ENCODE measurements at regions not wholly inside any gene's neighbourhood (a gene's known extent, or its start where the extent isn't known, plus 50 kb on each side); places are given as distances from the start of the nearest gene placed in this dataset.
"Not testable (repeated sequence)": the region's sequence is repeated elsewhere in the genome, so short reads cannot be mapped to it uniquely, and the experiment has no call there.

DNA sequence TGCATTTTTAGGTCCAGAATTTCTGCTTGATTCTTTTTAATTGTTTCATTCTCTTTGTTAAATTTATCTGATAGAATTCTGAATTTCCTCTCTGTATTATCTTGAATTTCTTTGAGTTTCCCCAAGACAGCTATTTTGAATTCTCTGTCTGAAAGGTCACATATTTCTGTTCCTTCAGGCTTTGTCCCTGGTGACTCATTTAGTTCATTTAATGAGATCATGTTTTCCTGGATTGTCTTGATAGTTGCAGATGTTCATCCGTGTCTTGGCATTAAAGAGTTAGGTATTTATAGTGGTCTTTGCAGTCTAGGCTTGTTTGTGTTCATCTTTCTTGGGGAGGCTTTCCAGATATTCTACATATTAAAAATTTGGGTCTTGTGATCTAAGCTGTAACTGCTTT lies 694.8 kb upstream of the CCDC179 start:
- no peak for DNase-seq (ENCODE audit: low spot score)

DNA sequence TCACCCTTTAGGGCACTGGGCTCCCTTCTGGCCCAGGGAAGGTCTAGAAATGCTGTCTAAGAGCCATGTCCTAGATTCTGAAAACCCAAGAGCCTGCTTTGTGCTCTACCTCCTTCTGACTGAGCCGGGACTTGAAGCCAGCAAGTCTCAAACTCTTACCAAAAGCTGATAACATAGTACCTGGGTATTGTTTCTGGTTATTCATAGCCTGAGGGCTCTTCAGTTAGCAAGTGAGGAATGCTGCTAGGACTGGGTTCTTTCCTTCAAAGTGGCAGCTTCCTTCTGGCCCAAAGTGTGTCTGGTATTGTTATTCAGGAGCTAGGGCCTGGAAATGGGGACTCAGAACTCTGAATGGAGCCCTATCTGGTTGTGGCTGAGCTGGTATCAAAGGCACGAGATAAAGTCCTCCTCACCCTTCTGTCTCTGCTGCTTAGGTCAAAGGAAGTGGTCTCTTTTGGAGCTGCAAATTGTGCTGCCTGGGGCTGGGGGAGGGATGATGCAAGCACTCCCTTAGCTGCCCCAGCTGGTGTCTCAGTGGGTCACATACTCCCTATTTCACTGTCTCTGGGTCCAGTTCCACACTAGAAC lies 696.0 kb upstream of the CCDC179 start:
- no peak for DNase-seq (ENCODE audit: low spot score)

DNA sequence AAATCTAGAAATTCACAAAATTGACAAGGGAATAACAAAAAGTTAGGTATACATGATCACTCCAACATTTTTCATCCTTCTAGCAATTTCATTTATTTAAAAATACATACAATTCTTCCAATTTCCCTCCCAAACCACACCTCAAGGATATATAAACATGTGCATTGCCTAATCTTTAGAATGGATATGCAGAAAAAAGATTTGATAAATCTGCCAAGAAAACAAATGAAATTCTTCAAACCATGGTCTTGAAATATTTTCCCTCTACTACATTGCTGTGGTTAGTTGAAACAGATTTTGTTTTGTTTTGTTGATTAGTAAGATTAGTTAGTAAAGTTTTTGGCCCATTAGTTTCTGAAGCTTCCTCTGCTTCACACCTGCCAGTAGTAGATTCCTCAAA lies 703.3 kb upstream of the CCDC179 start:
- no peak for DNase-seq (ENCODE audit: low spot score)

DNA sequence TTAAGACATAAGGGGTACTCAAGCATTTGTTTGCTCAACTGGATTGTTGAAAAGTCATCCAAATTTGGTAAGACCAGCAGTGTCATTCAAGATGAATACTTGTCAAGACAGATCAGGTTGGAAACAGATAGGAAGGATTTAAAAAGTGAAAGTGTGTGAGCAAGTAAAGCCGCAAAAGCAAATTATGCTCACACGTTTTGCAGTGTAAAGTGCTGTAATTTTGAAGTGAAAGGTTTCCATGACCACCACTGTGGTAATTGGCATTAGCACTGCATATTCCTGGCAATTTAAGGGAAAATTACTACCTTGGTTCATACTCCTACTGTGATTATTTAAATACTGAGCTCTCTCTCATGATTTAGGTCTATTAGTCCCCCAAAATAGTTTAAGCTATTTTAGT lies 704.1 kb upstream of the CCDC179 start:
- DNase-seq (ENCODE audit: low spot score), result no peak

DNA sequence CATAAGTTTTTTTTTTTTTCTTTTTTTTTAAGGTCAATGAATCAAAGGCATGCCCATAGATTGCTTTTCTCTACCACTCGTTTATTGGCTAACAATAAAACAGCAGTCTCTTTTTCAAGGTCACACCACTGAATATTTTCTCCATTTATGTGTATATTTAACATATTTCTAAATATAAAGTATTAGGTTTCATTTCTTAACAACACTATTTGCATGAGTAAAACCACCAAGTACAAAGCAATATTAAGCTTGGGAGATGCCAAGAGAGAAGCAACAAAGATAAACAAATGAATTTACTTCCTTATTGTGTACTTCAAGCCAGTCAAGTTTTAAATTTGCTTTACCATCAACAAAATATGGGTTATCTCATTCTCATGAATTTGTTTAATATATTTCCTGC lies 708.9 kb upstream of the CCDC179 start:
- DNase-seq (ENCODE audit: low spot score), result no peak

DNA sequence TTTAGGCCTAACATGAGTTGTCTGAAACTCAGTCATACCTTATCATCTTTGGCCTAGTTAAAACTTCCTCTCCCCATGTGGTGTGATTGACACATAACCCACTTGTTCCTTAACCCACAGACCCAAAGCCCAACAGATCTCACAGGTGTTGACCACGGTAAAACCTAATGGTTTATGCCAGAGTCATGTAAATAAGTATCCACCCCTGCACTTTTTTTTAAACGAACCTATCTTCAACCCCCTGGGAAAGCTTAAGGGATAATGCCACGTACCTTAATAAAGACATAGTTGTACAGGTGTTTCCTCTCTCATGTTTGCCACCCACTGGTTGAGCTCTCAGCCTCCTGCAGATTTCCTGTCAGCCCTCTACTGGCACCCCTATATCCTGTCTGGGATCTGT lies 709.3 kb upstream of the CCDC179 start:
- DNase-seq (ENCODE audit: low spot score), result peak; percentile 0

DNA sequence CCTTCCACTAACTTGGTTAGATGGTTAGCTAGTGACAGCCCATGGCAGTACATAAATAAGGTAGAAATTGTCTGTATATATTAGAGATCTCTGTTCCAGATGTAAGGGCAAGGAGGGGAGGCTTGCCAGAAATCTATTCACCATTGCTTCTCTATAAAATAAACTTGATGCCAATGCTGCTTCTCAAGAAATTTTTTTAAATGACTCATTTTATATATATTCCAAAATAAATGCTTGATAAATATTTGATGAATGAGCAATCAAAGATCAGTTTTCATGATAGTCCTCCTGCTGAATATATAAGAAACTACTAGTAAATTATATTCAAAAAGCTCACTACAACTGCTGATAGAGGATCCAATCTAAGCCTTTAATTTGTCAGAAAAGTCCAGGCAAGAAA lies 710.6 kb upstream of the CCDC179 start:
- no peak for DNase-seq (ENCODE audit: low spot score)

DNA sequence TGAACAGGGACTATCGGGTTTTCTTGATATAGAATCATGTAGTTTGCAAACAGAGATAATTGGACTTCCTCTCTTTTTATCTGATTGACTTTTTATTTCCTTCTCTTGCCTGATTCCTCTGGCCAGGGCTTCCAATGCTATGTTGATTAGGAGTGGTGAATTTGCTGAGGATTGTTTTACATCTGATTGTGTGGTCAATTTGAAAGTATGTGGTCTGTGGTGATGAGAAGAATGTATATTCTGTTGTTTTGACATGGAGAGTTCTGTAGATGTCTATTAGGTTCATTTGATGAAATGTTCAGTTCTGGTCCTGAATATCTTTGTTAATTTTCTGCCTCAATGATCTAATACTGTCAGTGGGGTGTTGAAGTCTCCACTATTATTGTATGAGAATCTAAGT lies 713.2 kb upstream of the CCDC179 start:
- no peak for DNase-seq (ENCODE audit: low spot score)

DNA sequence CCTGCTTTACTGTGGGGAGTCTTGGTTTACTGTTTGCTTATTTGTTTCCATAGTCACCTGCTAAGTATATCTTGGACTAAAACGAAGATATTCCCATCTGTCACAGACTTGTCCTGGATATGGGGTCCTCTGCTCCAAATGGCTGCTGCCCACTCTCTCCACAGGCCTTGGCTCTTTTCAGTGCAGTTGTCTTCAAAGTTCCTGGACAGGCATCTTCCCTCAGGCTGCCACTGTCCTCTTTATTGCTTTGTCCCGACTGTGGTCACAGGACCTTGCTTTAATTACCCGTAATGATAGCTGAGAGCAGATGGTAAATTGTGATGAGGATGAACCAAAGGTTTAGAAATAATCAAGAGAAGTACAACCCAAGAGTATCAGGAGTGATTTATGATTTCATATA lies 713.9 kb upstream of the CCDC179 start:
- DNase-seq (ENCODE audit: low spot score), result no peak

DNA sequence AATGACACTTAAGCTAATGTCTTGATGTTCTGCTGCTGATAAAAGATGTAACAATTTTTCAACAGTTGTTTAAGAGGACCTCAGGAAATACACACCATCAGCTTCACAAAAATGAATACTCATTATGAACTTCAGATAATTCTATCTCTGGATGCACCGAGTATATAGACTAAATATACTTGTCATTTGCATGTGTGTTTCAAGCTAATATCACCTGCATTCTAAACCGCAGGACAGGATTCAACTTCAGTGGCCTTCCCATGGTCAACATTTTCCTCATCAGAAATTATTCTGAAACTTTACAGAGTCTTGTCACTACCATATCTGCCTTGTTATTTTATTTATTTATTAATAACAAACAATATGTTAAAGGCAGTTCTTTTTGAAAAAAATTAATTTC lies 717.0 kb upstream of the CCDC179 start:
- no peak for DNase-seq (ENCODE audit: low spot score)

DNA sequence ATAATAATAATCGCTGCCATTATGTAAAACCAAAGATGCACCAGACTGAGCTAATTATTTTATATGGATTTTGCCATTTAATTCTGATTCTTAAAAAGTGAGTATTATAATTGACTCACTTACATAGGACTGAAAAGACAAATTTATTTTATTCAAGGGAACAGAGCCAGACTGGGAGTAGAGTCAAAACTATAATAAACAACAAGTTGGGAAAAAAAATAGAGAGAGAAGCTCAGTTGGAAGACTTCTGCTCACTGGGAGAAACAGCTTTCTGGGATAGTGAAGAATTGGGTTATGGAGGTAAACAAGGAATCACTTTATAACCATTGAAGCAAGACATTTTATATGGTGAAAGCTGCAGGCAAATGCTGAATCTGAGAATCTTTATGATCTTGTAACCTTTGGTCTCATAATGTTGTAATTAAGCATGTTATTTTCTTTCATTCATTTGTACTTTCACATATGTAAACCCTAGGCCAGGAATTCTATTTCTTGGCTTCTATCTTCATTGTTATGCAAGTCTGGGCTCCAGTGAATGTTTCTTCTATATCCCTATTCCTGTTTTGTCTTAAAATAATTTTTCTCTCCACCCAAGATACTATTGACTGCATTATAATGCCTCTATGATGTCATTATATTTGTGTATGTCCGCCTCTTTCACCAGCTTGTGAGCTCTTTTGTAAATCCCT lies 725.3 kb upstream of the CCDC179 start:
- DNase-seq (ENCODE audit: low spot score), result no peak

DNA sequence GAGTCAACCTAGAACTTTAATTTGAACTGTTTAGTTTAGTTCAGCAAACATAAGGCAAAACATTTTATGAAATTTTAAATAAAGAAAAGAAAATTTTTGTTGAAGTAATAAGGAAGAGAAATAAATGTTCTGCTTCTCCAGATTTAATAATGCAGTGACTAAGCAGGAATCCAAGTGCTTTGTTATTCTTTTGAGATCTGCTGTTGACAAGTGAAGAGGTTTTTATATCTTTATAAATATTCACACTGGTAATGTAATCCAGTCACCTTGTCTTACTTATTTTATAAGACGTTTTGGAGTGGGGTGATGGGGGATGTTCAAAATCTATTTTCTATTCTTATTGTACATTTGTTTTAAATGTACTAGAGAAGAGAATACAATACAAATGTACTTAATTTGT lies 725.9 kb upstream of the CCDC179 start:
- no peak for DNase-seq (ENCODE audit: low spot score)

DNA sequence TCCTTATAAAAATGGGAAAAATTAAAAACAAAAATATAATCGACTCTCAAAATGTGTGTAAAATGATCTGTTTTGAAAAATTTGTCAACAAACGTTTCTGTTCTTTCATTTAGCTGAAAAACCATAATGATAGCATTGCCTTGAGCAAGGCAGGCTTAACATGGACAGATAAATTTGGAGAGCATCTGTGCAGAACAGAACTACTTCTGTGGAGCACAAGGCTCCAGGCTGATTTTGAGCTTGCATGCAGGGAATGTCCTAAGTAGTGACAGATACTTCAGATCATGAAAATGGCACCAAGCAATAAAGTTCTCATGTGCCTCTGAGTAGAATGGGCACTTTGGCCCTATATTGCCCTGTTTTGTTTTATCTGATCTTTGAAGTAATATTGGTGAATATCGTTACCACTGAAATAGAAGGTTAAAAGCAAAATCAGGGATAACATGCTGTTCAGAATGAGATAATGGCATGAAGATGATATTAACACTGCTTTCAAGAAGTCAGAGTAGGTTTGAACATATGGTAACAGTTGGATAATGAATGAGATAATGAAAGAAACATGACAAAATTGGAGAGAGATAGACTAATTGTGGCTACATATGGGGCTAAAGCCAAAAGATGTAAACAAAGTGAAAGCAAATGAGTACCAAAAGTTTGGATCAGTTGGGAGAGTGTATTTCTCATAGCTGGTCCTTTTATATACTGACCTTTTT lies 730.5 kb upstream of the CCDC179 start:
- no peak for DNase-seq (ENCODE audit: low spot score)

DNA sequence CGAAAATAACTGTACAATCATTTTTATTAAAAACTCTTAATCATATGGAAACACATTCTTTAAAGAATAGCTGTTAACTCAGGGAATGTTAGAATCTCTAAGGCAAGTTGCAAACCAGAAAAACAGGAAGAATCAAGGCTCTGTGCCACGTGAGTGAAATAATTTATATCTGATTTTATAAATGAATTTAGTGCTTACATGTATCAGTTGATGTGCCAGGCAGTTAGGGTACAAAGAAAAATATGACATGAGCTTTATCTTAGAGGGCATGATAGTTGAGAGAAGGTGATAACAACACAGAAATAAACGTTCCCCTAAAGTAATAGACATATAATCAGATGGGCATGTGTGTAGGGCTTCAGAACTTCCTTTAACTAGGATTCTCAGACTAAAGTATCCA lies 734.5 kb upstream of the CCDC179 start:
- DNase-seq (ENCODE audit: low spot score), result no peak

DNA sequence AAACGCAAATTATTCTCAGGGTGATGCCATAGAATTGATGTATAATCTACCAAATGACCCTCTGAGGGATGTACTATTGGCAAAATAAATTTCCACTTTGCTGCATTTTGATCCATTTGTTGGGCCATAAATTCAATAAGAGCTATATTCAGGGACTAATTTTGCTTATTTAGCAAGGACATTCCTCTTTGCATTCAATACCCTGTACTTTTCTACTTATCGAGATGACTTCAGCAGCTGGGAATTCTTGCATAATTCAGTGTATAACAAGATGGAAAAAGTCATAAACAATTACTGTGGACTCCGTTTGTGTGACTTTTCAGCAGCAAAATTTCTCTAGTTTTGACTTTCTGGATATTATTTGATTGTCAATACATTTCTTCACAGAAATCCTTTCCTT lies 744.7 kb upstream of the CCDC179 start:
- DNase-seq (ENCODE audit: low spot score), result no peak

DNA sequence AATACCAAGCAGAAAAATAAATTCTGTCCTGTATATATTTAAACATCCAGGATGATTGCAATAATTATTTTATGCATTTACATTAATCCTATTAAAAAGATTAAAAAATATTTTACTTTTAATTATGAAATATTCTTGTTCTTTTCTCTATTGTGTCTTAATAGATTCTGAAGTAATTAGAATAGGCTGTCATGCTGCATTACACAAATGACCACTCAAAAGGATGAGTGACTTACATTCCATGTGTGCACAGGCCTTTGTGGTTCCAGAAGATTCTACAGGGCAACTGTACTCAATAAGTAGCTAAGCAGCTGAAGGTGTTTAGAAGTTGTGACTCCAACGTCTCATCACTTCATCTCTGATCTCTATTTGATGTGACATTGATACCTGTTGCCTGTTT lies 745.9 kb upstream of the CCDC179 start:
- no peak for DNase-seq (ENCODE audit: low spot score)

DNA sequence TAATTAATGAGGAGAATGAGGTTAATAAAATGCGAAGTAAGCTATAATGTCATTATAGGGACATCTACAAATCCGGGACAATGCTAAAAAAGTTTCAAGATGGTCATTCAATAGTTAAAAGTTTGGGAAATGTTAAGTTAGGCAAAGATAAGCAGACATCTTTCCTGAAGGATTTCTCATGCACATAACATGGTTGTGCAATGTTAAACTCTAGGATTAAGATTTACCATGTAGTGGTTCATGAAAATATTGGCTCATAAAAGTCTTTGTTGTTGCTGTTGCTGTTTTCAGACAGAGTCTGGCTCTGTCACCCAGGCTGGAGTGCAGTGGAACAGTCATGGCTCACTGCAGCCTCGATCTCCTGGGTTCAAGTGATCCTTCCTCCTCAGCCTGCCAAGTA lies 751.5 kb upstream of the CCDC179 start:
- DNase-seq (ENCODE audit: low spot score), result no peak

DNA sequence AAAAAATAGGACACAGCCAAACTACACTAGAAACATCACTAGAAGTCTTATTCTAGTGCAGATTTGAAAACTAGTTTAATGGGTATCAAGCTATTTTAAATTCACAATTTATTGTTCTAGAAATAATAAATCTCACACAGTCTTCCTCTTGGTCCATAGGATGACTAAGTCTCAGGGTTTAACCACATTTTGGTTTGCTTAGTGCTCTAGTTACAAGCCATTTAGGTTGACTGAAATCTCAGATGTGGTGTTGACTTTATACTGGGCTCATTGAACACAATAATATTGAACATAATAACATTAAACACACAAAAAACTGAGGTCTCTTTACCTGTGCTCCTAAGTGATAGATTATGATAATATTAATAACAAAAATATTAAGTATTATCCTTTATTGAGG lies 760.3 kb upstream of the CCDC179 start:
- DNase-seq (ENCODE audit: low spot score), result no peak

DNA sequence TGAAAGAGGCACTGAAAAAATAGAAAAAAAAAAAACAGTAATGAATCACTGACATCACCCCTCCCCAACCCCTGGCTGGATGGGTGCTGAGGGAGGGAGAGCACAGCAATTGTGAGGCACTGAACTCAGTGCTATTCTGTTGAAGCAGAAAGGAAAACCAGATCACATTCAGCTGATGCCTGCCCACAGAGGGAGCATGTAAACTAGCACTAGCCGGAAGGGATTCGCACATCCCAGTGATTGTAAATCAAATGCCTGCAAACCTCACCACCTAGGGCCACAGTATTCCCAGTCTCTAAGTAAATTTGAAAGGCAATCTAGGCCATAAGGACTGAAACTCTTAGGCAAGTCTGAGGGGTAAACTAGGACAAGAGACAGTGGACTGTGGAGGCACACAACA lies 772.0 kb upstream of the CCDC179 start:
- no peak for DNase-seq (ENCODE audit: low spot score)

DNA sequence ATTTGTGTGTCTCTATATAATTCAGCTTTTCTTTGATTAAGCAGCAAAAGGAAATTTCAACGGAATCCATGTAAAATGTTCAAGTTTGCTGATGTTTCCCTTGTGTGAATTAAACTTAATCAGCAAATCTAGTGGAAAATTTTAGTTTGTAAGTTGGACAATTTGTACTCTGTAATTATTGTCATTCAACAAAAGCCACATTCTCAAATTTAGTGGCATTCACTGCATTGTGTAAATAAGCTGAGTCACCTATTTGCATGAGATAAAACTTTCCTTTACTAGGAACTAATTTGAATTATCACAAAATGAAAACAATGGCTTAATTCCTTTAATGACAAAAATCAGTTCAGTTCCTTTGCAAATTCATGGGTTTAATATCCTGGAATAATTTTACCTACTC lies 784.2 kb upstream of the CCDC179 start:
- DNase-seq (ENCODE audit: low spot score), result no peak

DNA sequence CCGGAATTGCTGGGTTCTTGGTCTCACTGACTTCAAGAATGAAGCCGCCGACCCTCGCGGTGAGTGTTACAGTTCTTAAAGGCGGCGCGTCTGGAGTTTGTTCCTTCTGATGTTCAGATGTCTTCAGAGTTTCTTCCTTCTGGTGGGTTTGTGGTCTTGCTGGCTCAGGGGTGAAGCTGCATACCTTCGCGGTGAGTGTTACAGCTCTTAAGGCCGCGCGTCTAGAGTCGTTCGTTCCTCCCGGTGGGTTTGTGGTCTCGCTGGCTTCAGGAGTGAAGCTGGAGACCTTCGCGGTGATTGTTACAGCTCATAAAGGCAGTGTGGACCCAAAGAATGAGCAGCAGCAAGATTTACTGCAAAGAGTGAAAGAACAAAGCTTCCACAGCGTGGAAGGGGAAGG lies 792.1 kb upstream of the CCDC179 start:
- not testable (repeated sequence) for DNase-seq (ENCODE audit: low spot score)

DNA sequence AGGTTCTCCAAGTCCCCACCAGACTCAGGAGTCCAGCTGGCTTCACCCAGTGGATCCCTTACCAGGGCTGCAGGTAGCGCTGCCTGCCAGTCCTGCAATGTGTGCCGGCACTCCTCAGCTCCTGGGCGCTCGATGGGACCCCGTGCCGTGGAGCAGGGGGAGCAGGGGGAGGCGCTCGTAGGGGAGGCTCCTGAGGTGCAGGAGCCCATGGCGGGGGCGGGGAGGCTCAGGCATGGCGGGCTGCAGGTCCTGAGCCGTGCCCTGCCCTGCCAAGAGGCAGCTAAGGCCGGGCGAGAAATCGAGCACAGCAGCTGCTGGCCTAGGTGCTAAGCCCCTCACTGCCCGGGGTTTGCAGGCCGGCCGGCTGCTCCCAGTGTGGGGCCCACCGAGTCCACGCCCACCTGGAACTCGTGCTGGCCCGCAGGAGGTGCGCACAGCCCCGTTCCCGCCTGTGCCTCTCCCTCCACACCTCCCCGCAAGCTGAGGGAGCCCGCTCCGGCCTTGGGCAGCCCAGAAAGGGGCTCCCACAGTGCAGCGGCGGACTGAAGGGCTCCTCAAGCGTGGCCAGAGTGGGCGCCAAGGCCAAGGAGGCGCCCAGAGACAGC lies 792.9 kb upstream of the CCDC179 start:
- DNase-seq (ENCODE audit: low spot score), result no peak

DNA sequence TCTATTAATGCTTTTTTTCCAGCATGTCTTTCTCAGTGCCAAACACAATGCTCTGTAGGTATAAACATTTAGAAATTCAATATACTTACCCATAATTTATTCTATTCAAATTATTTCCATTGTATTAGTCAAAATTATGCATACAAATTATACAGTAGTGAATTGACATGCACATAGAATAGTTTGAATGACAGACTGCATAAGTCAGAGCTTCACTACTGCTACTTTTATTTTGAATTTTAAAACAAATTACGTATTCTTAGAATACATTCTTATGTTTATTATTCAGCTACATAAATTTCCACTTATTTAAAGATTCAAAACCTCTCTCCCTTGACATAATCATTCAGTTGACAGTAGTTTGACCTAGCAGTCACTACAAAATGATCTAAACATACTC lies 808.0 kb upstream of the CCDC179 start:
- no peak for DNase-seq (ENCODE audit: low spot score)
